Endometrium (tissue), 2 donors: ENCODE measurements at regions not wholly inside any gene's neighbourhood (a gene's known extent, or its start where the extent isn't known, plus 50 kb on each side); places are given as distances from the start of the nearest gene placed in this dataset.
"Not testable (repeated sequence)": the region's sequence is repeated elsewhere in the genome, so short reads cannot be mapped to it uniquely, and the experiment has no call there.

Experiments used
- FAIRE-seq: peaks from 2 replicates; lab custom pipeline; 2012; peaks lifted over from hg19 to GRCh38; lab: Jason Lieb, UNC
- donor health status: control.
- donor health status: control.

DNA sequence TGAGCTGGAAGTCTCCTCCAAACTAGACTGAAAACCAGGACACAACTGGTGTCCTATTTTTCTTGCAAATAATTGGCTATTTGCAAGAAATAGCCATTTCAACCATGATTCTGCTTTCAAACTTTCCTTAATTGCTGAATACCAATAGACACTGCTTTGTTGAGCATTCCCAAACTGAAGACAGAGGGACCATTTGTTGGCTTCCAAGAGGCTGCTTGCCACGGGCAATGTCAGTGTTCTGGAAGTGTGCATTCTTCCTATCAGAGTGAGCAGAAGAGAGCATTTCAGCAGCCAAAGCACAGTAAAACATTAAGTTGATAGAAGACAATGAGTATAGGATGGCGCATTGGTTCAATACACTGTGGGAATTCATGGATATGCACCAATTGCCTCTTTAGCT, 360.5 kb upstream of the RGPD4 start:
- no peak for FAIRE-seq

DNA sequence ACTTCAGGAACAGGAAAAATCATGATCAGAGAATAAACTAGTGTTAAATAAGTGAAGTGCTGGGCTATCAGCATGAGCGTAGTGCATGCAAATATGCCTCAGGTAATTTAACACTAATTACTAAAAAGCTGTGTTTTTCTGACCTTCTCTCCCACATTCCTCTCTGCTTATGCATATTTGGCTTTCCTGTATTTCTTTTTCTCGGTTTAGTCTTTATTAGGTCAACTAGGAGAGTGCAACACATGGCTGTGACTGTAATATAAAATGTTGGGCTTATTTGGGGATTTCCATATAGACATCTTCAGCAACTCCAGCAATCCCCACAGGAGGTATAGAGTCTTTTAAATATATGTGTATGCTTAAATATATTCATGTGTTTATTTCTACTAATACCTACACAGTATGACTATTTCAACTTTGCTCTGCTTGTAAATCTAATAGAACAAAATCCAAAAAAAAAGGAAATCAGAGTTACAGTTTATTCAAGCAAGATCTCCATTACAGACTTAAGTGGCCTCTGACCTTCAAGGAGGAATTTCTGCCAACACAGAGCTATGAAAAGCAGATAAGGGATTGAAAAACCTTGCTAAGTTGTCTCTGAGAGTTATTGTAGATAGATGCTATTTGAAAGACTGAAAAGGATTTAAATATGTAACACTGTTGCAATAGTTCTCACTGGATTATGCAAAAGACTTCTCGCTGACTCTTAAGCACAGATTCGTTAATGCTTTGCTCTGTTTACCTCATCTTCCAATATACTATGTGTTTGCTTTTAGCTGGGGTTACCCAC, 359.5 kb upstream of the RGPD4 start:
- no peak for FAIRE-seq

DNA sequence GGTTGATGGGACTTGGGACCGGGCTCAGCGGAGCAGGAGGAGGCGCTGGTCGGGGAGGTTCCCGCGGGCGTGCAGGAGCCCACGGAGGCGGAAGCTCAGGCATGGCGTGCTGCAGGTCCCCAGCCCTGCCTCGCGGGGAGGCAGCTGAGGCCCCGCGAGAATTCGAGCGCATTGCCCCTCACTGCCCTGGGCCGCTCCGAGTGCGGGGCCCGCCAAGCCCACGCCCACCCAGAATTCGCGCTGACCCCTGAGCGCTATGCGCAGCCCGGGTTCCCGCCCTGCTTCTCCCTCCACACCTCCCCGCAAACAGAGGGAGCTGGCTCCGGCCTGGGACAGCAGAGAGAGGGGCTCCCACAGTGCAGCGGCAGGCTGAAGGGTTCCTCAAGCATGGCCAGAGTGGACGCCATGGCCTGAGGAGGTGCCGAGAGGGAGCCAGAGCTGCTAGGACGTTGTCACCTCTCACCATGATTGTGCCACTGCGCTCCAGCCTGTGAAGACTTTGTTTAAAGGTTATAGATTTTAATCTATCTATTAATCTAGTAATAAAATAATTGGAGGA, 357.2 kb upstream of the RGPD4 start:
- FAIRE-seq: no peak

DNA sequence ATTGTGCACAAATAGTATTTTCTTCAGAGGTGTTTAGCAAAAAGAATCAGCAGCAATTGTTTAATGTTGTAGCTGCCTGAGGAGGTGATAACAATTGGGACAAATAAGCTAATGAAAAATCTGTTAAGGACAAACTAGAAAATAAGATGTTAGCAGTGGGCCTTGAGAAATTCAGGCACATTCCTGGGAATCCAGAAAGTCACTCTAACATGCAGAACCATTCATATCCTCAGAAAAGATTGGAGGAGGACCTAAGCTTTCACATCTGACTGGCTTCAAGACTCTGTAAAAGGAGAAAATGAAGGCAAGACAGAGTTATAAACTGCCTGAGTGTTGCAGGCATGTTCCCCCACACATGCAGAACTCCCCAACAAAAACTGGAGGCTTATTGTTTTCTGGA, 353.5 kb upstream of the RGPD4 start:
- no peak for FAIRE-seq

DNA sequence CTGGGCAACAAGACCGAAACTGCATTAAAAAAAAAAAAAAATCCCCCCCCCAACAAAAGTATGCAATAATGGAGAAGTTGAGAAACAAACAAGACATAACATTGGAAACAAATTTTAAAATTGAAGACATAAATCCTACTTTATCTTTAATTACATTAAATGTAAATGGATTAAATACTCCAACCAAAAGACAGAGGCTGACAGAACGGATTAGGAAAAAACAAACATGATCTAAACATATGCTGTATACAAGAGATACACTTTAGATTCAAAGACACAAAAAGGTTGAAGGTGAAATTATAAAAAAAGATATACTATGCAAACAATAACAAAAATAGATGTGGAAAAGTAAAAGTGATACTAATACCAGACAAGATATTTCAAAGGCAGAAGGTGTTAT, 350.8 kb upstream of the RGPD4 start:
- peak; percentile 48 for FAIRE-seq

DNA sequence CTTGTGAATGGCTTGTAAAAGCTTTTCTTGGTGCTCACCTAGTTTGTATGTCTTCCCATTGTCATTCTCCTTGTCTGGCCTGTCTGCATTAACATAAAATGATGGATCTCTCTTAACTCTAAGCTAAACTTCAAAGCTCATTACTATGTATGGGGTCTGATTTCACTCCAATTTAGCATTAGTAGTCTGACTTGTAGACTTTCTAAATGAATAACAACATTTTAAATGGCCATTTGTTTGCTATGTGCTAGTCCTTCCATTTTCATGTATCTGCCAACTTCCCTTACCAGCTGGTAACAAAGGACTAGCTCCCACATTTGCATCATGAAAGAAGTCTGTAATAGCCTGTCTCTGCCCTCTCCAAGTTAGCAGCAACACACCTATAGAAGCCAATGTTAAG, 324.2 kb upstream of the RGPD4 start:
- no peak for FAIRE-seq

DNA sequence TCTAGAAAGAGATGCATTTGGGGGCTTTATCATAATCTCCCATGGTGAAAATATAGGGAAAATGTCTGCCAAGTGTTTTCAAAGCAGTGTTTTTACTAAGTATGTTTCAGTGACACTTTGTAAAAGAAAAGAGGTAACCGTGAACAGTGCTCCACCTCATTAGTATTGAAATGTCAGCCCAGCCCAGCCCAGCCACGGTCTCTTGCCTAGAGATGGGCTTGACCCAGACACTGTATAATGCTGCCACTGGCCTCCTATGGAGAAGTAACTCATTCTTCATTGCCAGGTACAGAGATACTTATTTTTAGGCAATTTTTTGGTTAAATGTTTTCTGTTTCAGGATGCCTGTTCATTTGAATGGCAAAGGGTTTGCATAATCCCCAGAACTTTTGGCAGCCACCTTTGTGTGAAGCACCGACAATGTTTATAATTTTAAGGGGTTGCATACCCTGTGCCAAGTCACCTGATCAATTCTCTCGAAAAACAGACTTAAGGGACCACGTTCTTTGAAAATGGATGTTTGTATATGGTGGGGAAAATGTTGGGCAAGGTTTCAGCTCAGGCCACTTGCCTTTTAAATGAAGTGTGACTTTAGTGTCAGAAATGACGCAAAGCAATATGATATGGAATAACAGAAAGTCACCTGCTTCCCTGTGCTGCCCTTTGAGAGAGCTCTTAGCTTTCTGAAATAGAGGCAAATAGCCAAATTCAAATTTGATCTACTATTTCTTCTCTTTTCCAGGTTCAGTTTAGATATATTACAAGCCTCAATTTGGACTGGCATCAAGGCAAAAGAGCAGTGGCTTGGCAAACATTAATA, 314.5 kb upstream of the RGPD4 start:
- no peak for FAIRE-seq

DNA sequence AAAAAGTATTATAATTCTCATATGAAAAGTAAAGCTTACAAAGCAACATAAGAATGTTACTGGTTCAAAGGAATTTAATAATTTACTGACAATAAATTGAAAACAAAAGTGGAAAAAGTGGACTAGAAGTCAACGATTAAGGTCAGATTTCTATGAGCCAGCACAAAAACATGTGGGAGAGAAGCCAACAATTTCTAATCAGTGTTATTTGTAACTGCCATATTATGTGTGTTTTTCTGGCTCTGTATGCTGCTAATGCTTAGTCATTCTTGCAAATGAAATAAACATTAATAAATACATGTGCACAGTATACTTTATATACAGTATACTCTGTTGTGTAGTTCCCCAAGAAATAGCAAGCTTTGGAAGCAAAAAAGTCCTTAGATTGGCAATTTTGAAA, 301.3 kb upstream of the RGPD4 start:
- peak; percentile 88 for FAIRE-seq

DNA sequence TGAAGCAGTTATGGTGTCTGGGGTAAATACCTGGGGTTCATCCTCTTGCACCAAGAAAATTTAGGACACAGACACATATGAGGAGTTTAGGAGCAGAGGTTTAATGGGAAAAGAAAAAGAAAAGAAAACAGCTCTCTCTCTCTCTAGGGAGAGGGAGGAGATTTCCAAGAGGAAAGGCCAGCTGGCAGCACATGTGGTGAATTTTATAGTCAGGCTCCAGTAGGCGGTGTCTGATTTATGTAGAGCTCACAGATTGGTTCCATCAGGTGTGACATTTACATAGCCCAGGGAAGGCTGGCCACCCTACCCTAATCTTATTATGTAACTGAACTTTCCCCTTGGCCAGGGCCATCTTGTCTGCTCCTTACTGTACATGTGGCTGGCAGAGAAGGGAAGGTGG, 297.5 kb upstream of the RGPD4 start:
- FAIRE-seq: no peak

DNA sequence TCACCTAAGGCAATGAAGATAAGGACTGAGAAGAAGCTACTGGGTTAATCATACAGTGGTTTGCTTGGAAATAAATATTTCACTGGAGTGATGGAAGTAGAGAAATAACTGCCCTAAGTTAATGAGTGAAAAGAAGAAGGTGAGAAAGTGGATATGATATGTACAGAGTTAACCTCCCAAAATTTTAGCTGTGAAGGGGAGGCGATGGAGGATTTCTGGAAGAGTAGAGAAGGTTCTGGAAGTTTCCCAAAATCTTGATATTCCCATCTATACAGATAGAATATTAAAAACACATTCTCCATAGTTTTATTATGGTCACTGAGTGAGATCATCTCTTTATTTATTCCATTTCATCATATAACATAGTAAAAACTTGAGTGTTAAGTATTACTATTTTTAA, 296.6 kb upstream of the RGPD4 start:
- no peak for FAIRE-seq

DNA sequence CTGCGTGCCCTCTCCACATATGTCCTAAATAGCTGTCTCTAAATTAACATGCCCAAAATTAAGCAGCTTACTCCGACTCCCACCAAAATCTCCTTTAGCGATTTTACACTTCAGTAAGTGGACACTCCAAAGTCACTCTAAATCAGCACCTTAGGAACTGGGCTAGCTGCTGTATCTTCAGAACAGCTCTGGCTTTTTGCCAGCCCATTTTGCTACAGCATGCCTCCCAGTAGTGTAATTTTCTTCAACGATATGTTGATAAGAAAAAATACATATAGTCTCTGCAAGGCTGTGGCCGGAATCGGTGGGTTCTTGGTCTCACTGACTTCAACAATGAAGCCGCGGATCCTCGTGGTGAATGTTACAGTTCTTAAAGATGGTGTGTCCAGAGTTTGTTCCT, 291.8 kb upstream of the RGPD4 start:
- no peak for FAIRE-seq

DNA sequence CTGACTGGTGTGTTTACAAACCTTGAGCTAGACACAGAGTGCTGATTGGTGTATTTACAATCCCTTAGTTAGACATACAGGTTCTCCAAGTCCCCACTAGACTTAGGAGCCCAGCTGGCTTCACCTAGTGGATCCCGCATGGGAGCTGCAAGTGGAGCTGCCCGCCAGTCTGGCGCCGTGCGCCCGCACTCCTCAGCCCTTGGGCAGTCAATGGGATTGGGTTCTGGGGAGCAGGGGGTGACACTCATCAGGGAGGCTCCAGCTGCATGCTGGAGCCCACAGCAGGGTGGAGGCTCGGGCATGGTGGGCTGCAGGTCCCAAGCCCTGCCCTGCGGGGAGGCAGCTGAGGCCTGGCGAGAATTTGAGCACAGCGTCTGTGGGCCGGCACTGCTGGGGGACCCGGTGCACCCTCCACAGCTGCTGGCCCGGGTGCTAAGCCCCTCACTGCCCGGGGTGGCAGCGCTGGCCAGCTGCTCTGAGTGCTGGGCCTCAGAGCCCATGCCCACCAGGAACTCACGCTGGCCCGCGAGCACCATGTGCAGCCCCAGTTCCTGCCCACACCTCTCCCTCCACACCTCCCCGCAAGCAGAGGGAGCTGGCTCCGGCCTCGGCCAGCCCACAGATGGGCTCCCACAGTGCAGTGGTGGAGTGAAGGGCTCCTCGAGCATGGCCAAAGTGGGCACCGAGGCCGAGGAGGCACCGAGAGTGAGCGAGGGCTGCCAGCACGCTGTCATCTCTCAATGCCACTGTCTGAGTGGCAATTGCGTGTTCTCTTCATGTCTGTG, 290.6 kb upstream of the RGPD4 start:
- FAIRE-seq: not testable (repeated sequence)

DNA sequence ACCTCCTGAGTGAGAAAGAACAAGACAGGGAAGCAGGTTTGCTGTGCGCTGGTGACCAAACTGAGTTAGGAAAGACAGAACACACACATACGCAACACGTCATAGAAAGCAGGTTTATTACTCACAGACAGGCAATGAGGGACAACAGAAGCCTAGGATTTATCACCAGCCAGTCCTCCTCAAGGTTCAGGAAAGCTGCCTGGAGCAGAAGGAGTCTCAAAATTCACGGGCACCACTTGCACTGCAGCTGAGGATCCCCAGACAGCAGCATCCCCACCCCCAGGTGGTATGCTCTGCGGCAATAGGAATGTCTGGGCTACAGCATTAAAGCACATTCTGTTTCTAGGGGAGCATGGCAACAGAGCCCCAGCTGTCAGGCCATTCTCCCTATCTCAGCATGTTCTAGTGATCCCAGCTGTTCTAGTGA, 284.4 kb upstream of the RGPD4 start:
- no peak for FAIRE-seq

DNA sequence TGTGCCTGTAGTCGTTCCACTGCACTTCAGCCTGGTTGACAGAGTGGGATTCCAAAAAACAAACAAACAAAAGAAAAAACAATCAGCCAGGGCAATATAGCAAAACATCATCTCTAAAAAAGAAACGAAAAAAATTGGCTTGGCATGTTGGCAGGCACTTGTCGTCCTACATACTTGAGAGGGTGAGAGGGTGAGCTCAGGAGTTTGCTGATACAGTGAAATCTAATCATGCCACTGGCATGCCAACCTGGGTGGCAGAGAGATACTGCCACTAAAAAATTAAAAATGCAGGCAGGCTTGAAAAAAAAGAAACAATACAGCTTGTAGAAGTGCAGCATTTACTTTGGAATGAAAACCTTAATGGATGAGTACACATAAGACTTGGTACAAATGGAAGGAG, 282.9 kb upstream of the RGPD4 start:
- no peak for FAIRE-seq

DNA sequence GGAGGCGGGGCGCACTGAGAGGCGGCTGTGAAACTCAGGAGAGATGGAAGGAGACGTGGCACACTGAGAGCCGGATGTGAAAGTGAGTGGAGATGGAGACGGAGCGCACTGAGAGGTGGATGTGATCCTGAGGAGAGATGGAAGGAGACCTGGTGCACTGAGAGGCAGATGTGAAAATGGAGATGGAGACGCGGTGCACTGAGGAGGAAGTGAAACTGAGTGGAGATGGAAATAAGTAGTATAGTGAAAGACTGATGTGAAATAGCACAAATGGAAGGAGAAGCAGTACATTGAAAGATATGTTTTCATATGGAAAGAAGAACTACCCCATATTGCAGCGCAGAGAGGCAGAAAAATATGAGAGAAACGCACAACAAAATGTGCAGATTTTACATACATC, 281.6 kb upstream of the RGPD4 start:
- no peak for FAIRE-seq

DNA sequence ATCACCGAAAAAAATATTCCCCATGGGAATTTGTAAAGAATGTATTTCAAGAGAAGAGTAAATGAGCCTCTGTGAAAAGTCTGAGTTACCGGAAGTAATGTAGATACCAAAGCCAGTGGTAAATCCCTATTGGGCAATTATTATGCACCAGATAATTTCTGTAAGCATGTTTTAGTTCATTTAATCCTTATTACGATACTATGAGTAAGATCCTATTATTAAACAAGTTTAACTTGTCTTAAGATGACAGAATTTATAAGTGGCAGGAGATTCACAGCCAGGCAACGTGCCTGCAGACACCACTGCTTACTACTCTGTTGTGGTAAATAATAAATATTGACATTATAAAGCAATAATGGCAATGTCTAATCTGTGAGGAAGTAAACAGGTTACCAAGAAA, 280.8 kb upstream of the RGPD4 start:
- no peak for FAIRE-seq

DNA sequence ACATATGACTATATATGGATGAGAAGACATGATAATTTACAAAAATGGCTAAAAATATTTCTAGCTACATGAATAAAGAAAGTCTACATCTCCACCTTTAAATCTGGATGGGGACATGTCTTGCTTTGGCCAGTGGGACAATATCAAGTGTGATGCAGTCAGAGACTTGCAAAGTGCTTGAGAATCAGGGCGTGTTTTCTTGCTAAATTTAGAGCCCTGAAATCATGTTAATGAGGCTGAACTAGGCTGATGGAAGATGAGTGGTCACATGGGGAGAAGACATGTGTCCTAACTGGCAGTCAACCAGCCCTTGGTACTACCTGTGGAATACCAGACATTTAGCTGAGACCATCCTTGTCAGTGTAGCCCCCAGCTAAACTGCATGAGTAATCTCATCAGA, 278.5 kb upstream of the RGPD4 start:
- FAIRE-seq: no peak

DNA sequence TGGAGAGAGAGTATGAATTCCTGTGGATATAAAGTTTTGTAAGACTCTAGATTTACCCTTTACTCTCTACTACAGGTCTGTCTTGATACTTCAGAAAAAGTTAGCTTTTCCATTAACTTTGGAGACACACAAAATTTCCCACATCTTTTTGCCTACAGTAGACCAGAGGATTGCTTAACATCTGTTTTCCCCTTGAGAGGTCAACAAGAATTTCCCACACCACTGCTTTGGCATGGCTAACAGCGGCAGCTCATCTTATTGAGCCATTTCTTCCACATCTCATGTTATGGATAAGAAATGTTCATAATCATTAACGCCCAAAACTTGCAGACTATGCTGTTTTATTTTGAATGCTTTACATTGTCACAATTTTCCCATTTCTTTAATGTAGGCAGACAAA, 273.6 kb upstream of the RGPD4 start:
- FAIRE-seq: no peak

DNA sequence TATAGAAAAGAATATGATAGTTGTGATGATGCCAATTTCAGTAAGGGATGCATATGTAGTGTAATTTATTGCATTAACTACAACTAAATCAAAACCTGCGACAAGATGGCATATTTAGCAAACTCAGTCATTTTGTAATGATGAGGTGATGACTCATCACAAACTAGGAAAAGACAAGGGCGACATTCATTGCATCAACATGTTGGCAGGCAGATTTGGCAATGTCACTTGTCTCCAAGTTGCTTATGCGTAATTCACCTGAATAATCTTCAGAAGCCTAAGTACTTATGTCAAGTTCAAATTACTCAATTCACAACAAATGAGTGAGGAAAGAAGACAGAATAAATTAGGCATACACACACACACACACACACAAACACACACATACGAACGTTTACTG, 273.2 kb upstream of the RGPD4 start:
- FAIRE-seq: no peak

DNA sequence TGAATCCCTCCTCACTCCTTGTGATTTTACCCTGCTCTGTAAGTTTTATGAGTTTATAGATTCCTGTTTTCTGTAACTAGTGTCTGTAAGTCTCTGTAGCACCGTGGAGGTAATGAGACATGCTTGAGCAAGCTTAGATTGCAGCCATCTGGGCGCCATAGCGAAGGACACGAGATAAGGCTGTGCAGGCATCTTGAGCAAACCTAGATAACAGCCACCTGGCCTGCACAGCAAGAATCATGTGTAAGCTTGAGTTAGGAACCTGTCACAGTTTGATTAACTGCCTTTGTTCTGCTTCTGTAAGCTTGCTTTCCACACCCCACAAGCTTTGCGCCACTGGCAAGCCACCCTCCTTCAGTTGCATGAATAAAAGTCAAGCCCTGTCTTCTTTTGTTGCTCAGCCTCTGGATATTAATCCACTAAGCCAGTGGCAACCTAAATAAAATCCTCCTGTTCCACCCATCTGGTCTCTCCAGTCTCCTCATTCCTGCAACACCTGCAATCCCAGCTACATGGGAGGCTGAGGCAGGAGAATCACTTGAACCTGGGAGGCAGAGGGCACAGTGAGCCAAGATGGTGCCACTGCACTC, 270.6 kb upstream of the RGPD4 start:
- no peak for FAIRE-seq

DNA sequence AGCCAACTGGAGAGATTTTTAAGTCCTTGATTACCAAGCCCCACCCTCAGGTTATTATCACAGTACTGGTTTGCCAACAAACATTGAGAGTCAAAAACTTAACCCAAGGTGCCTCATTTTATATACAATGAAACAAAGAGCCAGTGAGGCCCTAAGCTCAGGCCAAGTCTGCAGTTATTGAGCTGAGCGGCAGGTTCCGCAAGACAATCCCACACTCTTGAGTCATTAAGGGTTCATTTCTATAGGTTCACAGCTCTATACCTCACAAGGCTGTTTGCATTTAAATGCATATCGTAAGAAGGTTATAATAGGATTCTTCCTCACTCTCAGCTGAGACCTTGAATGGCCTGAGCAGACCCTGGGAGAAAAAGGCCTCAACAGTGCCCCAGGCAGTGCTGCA, 268.4 kb upstream of the RGPD4 start:
- no peak for FAIRE-seq

DNA sequence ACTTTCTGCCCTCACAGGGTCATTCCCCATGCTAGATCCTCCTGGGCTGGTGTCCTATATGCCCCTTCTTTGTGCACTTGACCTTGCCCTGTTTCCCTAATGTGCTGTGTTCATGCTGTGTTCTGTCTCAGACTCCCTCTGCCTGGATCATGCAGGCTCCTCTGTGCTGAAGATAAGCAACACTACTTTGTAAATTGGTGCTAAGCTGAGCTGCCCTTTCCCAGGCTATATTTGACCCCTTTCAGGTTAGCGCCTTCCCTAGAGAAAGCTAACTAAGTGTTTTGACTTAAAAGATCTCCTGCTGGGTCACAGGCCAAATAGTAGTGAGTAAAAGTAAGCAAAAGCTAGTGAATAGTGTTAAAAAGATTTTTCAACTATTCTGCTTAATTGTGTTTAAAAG, 257.2 kb upstream of the RGPD4 start:
- no peak for FAIRE-seq
